K562 (cell line): ENCODE measurements at regions not wholly inside any gene's neighbourhood (a gene's known extent, or its start where the extent isn't known, plus 50 kb on each side); places are given as distances from the start of the nearest gene placed in this dataset.

Experiments
- ATAC-seq: fragments of 200-7000 bp; cut with Tn5 transposase; 3 replicates; pipeline ENCODE4 v1.9.1; 2020; ENCODE audit warnings: moderate library complexity
- BruUV-seq: library from RNA; stranded (reverse); fragments of 400-500 nt; replicated peaks from 2 replicates; lab custom pipeline; 2021; lab: Mats Ljungman, UMichigan
- CTCF ChIA-PET: fragments of 300-600 bp; formaldehyde crosslinking; extraction: SDS; loops from one replicate; lab custom pipeline; 2021; ENCODE audit warnings: low intra/inter-chr PET ratio; lab: Yijun Ruan, JAX
- POLR2A ChIA-PET: fragments of 300-600, 350-650 bp; sonication (Branson Sonifier 250); formaldehyde crosslinking; extraction: SDS; loops from one replicate; lab custom pipeline; 2021; ENCODE audit warnings: antibody characterized with exemption, inconsistent platforms; lab: Yijun Ruan, JAX
- DNase-seq, 4 experiments: peaks; one replicate each; pipeline versions ENCODE4 v3.0.0 to v3.0.0-alpha.2; 2011 to 2018; ENCODE audit warnings: low spot score in 3 of 4, mixed read lengths in 3 of 4; ENCODE audit errors: extremely low read depth in 1 of 4
- FAIRE-seq: peaks from 2 replicates; lab custom pipeline; 2011; peaks lifted over from hg19 to GRCh38; lab: Jason Lieb, UNC
- H2AFZ ChIP-seq: 2 replicates; pipeline ENCODE4 v1.6.0; 2011; ENCODE audit warnings: low read depth, low read length, control low read depth, inconsistent platforms
- H3K27ac ChIP-seq: fragments of 200-600 bp; 3 replicates; pipeline ENCODE4 v1.8.0; 2011; ENCODE audit warnings: low read depth, mild to moderate bottlenecking, control low read depth, inconsistent platforms, low read length, moderate library complexity, mixed read lengths; ENCODE audit errors: extremely low read depth
- H3K27me3 ChIP-seq, 2 experiments: fragments of 300-600 bp in 1 of 2; 2 replicates in 1 of 2; 3 replicates in 1 of 2; pipeline versions ENCODE4 v1.6.0 to v1.8.0; 2011; ENCODE audit warnings: inconsistent platforms in 2 of 2, low read length in 2 of 2, mild to moderate bottlenecking in 1 of 2, mixed read lengths in 1 of 2, moderate library complexity in 1 of 2; ENCODE audit not compliant: control insufficient read depth in 2 of 2, insufficient read depth in 2 of 2
- H3K36me3 ChIP-seq: fragments of 300-600 bp; 3 replicates; pipeline ENCODE4 v1.8.0; 2011; ENCODE audit warnings: mild to moderate bottlenecking, low read length, inconsistent platforms; ENCODE audit not compliant: control insufficient read depth, insufficient read depth
- H3K4me1 ChIP-seq, 2 experiments: fragments of 200-600 bp in 1 of 2; replicated peaks in 1 of 2; 2 replicates in 1 of 2; 3 replicates in 1 of 2; pipeline versions ENCODE4 v1.5.1 to v1.8.0; 2011; ENCODE audit warnings: inconsistent platforms in 2 of 2, low read length in 2 of 2, mild to moderate bottlenecking in 1 of 2, mixed read lengths in 1 of 2, moderate library complexity in 1 of 2; ENCODE audit not compliant: control insufficient read depth in 2 of 2, insufficient read depth in 2 of 2
- H3K4me2 ChIP-seq: 2 replicates; pipeline ENCODE4 v1.6.1; 2011; ENCODE audit warnings: low read length, control low read depth, inconsistent platforms, mixed read lengths; ENCODE audit not compliant: insufficient read depth
- H3K4me3 ChIP-seq: fragments of 200-600 bp; sonication (generic), shearing (Covaris generic); 2 replicates; pipeline ENCODE4 v1.5.1; 2016; ENCODE audit warnings: control low read depth, inconsistent platforms
- H3K79me2 ChIP-seq: fragments of 200-600 bp; 3 replicates; pipeline ENCODE4 v1.8.0; 2011; ENCODE audit warnings: low read length, inconsistent platforms; ENCODE audit not compliant: control insufficient read depth, insufficient read depth
- H3K9ac ChIP-seq, 2 experiments: 2 replicates each; pipeline versions ENCODE4 v1.6.0 to v1.6.1; 2011; ENCODE audit warnings: low read depth in 2 of 2, low read length in 2 of 2, control low read depth in 1 of 2, inconsistent platforms in 1 of 2, mild to moderate bottlenecking in 1 of 2, mixed read lengths in 1 of 2; ENCODE audit not compliant: insufficient read depth in 1 of 2
- H3K9me1 ChIP-seq: one replicate; pipeline ENCODE4 v1.6.0; 2011; ENCODE audit warnings: inconsistent platforms, mild to moderate bottlenecking, low read length, moderate library complexity; ENCODE audit not compliant: control insufficient read depth, insufficient read depth
- H3K9me3 ChIP-seq: replicated peaks from 2 replicates; pipeline ENCODE4 v1.5.1; 2011; ENCODE audit warnings: low read depth, low read length, inconsistent platforms; ENCODE audit not compliant: control insufficient read depth, insufficient read depth
- H4K20me1 ChIP-seq: replicated peaks from 2 replicates; pipeline ENCODE4 v1.6.1; 2011; ENCODE audit warnings: low read length, inconsistent platforms, mixed read lengths; ENCODE audit not compliant: control insufficient read depth, insufficient read depth
- EP300 ChIP-seq: IDR thresholded peaks from 2 replicates; pipeline ENCODE4 v1.6.1; 2012; ENCODE audit warnings: low read length, improper control_type of control experiment
- HDAC3 ChIP-seq: fragments of 450-650 bp; IDR thresholded peaks from 2 replicates; pipeline ENCODE4 v1.6.1; 2018; ENCODE audit warnings: borderline replicate concordance, mild to moderate bottlenecking, moderate library complexity; ENCODE audit not compliant: partially characterized antibody
- MGA ChIP-seq: fragments of 450-650 bp; IDR thresholded peaks from 2 replicates; pipeline ENCODE4 v1.6.1; 2016; ENCODE audit warnings: mild to moderate bottlenecking, moderate library complexity
- SAP30 ChIP-seq: fragments of 200-600 bp; sonication (generic); IDR thresholded peaks from 2 replicates; pipeline ENCODE4 v1.6.1; 2012; ENCODE audit warnings: borderline replicate concordance, low read depth, mild to moderate bottlenecking, moderate library complexity, low read length, control low read depth, inconsistent platforms; ENCODE audit not compliant: insufficient read depth, poor library complexity, severe bottlenecking
- ZNF639 ChIP-seq, 2 experiments: fragments of 200-800 bp in 1 of 2; sonication (Bioruptor generic) in 1 of 2; sonication (generic) in 1 of 2; formaldehyde crosslinking in 1 of 2; IDR thresholded peaks in 1 of 2; conservative IDR thresholded peaks in 1 of 2; 2 replicates each; pipeline versions ENCODE4 v1.5.0 to v1.6.1; 2016 to 2020; ENCODE audit warnings: missing compliant biosample characterization in 1 of 2, missing genetic modification characterization in 1 of 2, missing genetic modification reagents in 1 of 2
- ZNF77 ChIP-seq: fragments of 250-450 bp; sonication (Bioruptor Pico); IDR thresholded peaks from 2 replicates; pipeline ENCODE4 v1.5.0; 2020
- ZNF778 ChIP-seq: fragments of 450-650 bp; formaldehyde crosslinking; IDR thresholded peaks from 2 replicates; pipeline ENCODE4 v1.4.0; 2020; ENCODE audit warnings: mild to moderate bottlenecking, moderate library complexity
- WGBS: fragments of 100-300 bp; shearing (Covaris generic); methylation state at CpG from one replicate; pipeline ENCODE4 v1.1.6; 2016; ENCODE audit warnings: low coverage, mixed read lengths; ENCODE audit not compliant: insufficient coverage; ENCODE audit errors: missing lambda C conversion rate; 5-methylcytosine and 5-hydroxymethylcytosine counted together
- in situ Hi-C: fragments of 300-500 bp; cut with MboI; formaldehyde crosslinking; loops from 4 replicates; pipeline ENCODE4 v1.15.0; 2018; ENCODE audit warnings: inconsistent platforms, mixed read lengths
- intact Hi-C: fragments of 100-400 bp; cut with micrococcal nuclease; formaldehyde crosslinking; loops from 2 replicates; pipeline ENCODE4 v1.14.2; 2022

GRCh38 chrX:11960031-11960430 lies 178.2 kb upstream of the FRMPD4 start:
- no peak overlapping the region for H2AFZ ChIP-seq
- POLR2A ChIA-PET = no interaction called here
- ATAC-seq (no peak), FAIRE-seq (no peak), DNase-seq (no peak)
- H3K9me3 ChIP-seq = no peaks in the 10 kb centered on the region
- H3K9ac ChIP-seq = no peak overlapping the region
- intact Hi-C loops = no loop called here
- H3K27me3 ChIP-seq = no peaks in the 10 kb centered on the region
- H3K4me3 ChIP-seq = no peak overlapping the region
- in situ Hi-C loops = no loop called here
- no peaks in the 10 kb centered on the region for H3K9me1 ChIP-seq
- no peaks in the 10 kb centered on the region for H3K4me1 ChIP-seq
- no peaks in the 10 kb centered on the region for H3K79me2 ChIP-seq
- CTCF ChIA-PET = no interaction called here
- 0% methylated on average over 4 of the region's 4 CpGs for WGBS
- no peak overlapping the region for H3K27ac ChIP-seq
- H4K20me1 ChIP-seq = no peaks in the 10 kb centered on the region
- no TSS peak for BruUV-seq
- H3K4me2 ChIP-seq = no peak overlapping the region
- H3K36me3 ChIP-seq = no peaks in the 10 kb centered on the region
- TF ChIP-seq EP300 (no peak), ZNF639 (CRISPR knock-in tag; conservative IDR thresholded peaks at IDR 0.05 in 1 of 2, IDR thresholded peaks at IDR 0.05 in 1 of 2) (no peak), SAP30 (no peak), ZNF77 (CRISPR knock-in tag) (no peak), HDAC3 (no peak), MGA (no peak), ZNF778 (no peak)
